BE2C (cell line): ENCODE measurements at regions not wholly inside any gene's neighbourhood (a gene's known extent, or its start where the extent isn't known, plus 50 kb on each side); places are given as distances from the start of the nearest gene placed in this dataset.

Source experiments
- DNase-seq: peaks from one replicate; pipeline ENCODE4 v3.0.0-alpha.2; 2020
- H3K27me3 ChIP-seq: fragments of 250-450 bp; sonication (Bioruptor Pico); 2 replicates; pipeline ENCODE4 v1.5.1; 2020; ENCODE audit warnings: mild to moderate bottlenecking
- H3K36me3 ChIP-seq: fragments of 250-450 bp; sonication (Bioruptor Pico); 2 replicates; pipeline ENCODE4 v1.5.1; 2020; ENCODE audit warnings: mild to moderate bottlenecking
- H3K4me1 ChIP-seq: fragments of 250-450 bp; sonication (Bioruptor Pico); 2 replicates; pipeline ENCODE4 v1.5.1; 2020
- H3K4me3 ChIP-seq: 2 replicates; pipeline ENCODE4 v1.5.1; 2011; ENCODE audit warnings: low read depth, low read length
- H3K9me3 ChIP-seq: fragments of 250-450 bp; sonication (Bioruptor Pico); 2 replicates; pipeline ENCODE4 v1.5.1; 2020
- CTCF ChIP-seq: IDR thresholded peaks from 2 replicates; pipeline ENCODE4 v1.5.1; 2012; ENCODE audit warnings: mild to moderate bottlenecking, low read depth, low read length

GRCh38 chr11:43223026-43223425 is 88.8 kb upstream of the API5 start:
- TF ChIP-seq CTCF: no peak
- H3K36me3 ChIP-seq: no peaks in the 10 kb centered on the region
- no peak for DNase-seq
- no peaks in the 10 kb centered on the region for H3K9me3 ChIP-seq
- no peaks in the 10 kb centered on the region for H3K27me3 ChIP-seq
- H3K4me3 ChIP-seq: no peak overlapping the region
- H3K4me1 ChIP-seq: no peaks in the 10 kb centered on the region

- Histone ChIP-seq H3K36me3 (no peaks in the 10 kb centered on the region), H3K4me1 (no peaks in the 10 kb centered on the region), H3K4me3 (no peak overlapping the region), H3K27me3 (no peaks in the 10 kb centered on the region), H3K9me3 (no peaks in the 10 kb centered on the region)
- DNase-seq: no peak
- TF ChIP-seq CTCF: no peak
Observed at GRCh38 chr11:43234881-43235280, 76.9 kb upstream of the API5 start.

GRCh38 chr11:43238341-43238740 is 73.5 kb upstream of the API5 start:
- no peaks in the 10 kb centered on the region for H3K27me3 ChIP-seq
- no peaks in the 10 kb centered on the region for H3K36me3 ChIP-seq
- no peaks in the 10 kb centered on the region for H3K9me3 ChIP-seq
- no peak overlapping the region for H3K4me3 ChIP-seq
- TF ChIP-seq CTCF: no peak
- H3K4me1 ChIP-seq: no peaks in the 10 kb centered on the region
- no peak for DNase-seq

- Histone ChIP-seq H3K27me3 (no peaks in the 10 kb centered on the region), H3K4me3 (no peak overlapping the region), H3K36me3 (no peaks in the 10 kb centered on the region), H3K4me1 (no peaks in the 10 kb centered on the region), H3K9me3 (no peaks in the 10 kb centered on the region)
- TF ChIP-seq CTCF: no peak
- DNase-seq: no peak
Observed at GRCh38 chr11:43239791-43240190, 72.0 kb upstream of the API5 start.

- no peaks in the 10 kb centered on the region for H3K27me3 ChIP-seq
- no peak for DNase-seq
- H3K9me3 ChIP-seq: no peaks in the 10 kb centered on the region
- no peak for TF ChIP-seq CTCF
- no peaks in the 10 kb centered on the region for H3K36me3 ChIP-seq
- no peak overlapping the region for H3K4me3 ChIP-seq
- H3K4me1 ChIP-seq: no peaks in the 10 kb centered on the region
Observed at GRCh38 chr11:43242401-43242800, 69.4 kb upstream of the API5 start.

- H3K9me3 ChIP-seq: no peaks in the 10 kb centered on the region
- no peak for DNase-seq
- no peaks in the 10 kb centered on the region for H3K4me1 ChIP-seq
- H3K4me3 ChIP-seq: no peak overlapping the region
- no peak for TF ChIP-seq CTCF
- no peaks in the 10 kb centered on the region for H3K27me3 ChIP-seq
- H3K36me3 ChIP-seq: no peaks in the 10 kb centered on the region
Observed at GRCh38 chr11:43243927-43244326, 67.9 kb upstream of the API5 start.
